GM21526 (cell line): ENCODE measurements at regions not wholly inside any gene's neighbourhood (a gene's known extent, or its start where the extent isn't known, plus 50 kb on each side); places are given as distances from the start of the nearest gene placed in this dataset.
"Not testable (repeated sequence)": the region's sequence is repeated elsewhere in the genome, so short reads cannot be mapped to it uniquely, and the experiment has no call there.

Source experiments
- ATAC-seq: cut with Tn5 transposase; IDR thresholded peaks from one replicate; pipeline ENCODE4 v1.9.1; 2021; ENCODE audit warnings: moderate library complexity; ENCODE audit not compliant: unreplicated experiment, low FRiP score

GRCh38 chr4:20196476-20196875, 55.2 kb upstream of the SLIT2 start:
- no peak for ATAC-seq

- ATAC-seq, result no peak
Measured at GRCh38 chr4:20195071-20195885, 56.4 kb upstream of the SLIT2 start.

- no peak for ATAC-seq
Measured at GRCh38 chr4:20194123-20195013, 57.3 kb upstream of the SLIT2 start.

- no peak for ATAC-seq
Measured at GRCh38 chr4:20193141-20193936, 58.4 kb upstream of the SLIT2 start.

- ATAC-seq, result no peak
Measured at GRCh38 chr4:20192736-20193135, 59.0 kb upstream of the SLIT2 start.

GRCh38 chr4:20185103-20185502, 66.6 kb upstream of the SLIT2 start:
- ATAC-seq, result no peak

- not testable (repeated sequence) for ATAC-seq
Measured at GRCh38 chr4:20183131-20183530, 68.6 kb upstream of the SLIT2 start.

- ATAC-seq, result no peak
Measured at GRCh38 chr4:20181926-20182325, 69.8 kb upstream of the SLIT2 start.

GRCh38 chr4:20180509-20180908, 71.2 kb upstream of the SLIT2 start:
- no peak for ATAC-seq

GRCh38 chr4:20178902-20179576, 72.7 kb upstream of the SLIT2 start:
- no peak for ATAC-seq

GRCh38 chr4:20176881-20177280, 74.8 kb upstream of the SLIT2 start:
- ATAC-seq, result no peak

GRCh38 chr4:20172070-20172760, 79.5 kb upstream of the SLIT2 start:
- no peak for ATAC-seq

GRCh38 chr4:20166544-20166943, 85.2 kb upstream of the SLIT2 start:
- ATAC-seq, result no peak

GRCh38 chr4:20159516-20159915, 92.2 kb upstream of the SLIT2 start:
- no peak for ATAC-seq

- ATAC-seq, result no peak
Measured at GRCh38 chr4:20158195-20158594, 93.5 kb upstream of the SLIT2 start.

GRCh38 chr4:20151436-20151835, 100.3 kb upstream of the SLIT2 start:
- ATAC-seq, result no peak

- ATAC-seq, result not testable (repeated sequence)
Measured at GRCh38 chr4:20149143-20149542, 102.6 kb upstream of the SLIT2 start.

GRCh38 chr4:20137176-20137575, 114.5 kb upstream of the SLIT2 start:
- no peak for ATAC-seq

GRCh38 chr4:20127626-20128025, 124.1 kb upstream of the SLIT2 start:
- ATAC-seq, result no peak

GRCh38 chr4:20126906-20127305, 124.8 kb upstream of the SLIT2 start:
- ATAC-seq, result no peak
